ENCODE measurements at regions not wholly inside any gene's neighbourhood (a gene's known extent, or its start where the extent isn't known, plus 50 kb on each side); places are given as distances from the start of the nearest gene placed in this dataset.

- no peak for DNase-seq (ENCODE audit: low spot score)
- peak; percentile 29 for ATAC-seq
- intact Hi-C loops (cut with DNase I), result no loop called here
Measured at GRCh38 chr1:94654919-94655318, 113.4 kb upstream of the F3 start.

DNA sequence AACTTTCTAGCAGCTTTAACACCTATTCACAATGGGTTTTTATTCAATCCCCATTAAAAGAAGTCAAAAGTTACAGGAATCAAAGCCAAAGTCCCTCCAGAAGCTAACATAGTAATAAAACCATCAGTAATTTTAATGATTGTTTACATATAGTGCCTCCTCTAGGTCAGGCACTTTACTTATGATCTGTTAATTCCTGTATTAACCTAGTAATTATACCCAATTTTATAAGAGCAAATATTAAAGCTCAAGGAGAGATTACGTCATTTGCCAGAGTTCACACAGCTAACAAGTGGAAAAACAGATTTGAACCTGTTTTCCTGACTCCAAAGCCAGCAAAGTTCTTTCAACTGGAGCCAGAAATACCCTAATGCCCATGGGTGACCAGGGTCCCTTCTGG lies 112.9 kb upstream of the F3 start:
- ATAC-seq (peak; percentile 5), DNase-seq (ENCODE audit: low spot score) (no peak)
- intact Hi-C loops (cut with DNase I), result no loop called here

GRCh38 chr1:94654031-94654430 lies 112.5 kb upstream of the F3 start:
- no peak for DNase-seq (ENCODE audit: low spot score)
- peak; percentile 25 for ATAC-seq
- intact Hi-C loops (cut with DNase I), result no loop called here

GRCh38 chr1:94653454-94653853 lies 111.9 kb upstream of the F3 start:
- no peak for DNase-seq (ENCODE audit: low spot score)
- intact Hi-C loops (cut with DNase I), result no loop called here

DNA sequence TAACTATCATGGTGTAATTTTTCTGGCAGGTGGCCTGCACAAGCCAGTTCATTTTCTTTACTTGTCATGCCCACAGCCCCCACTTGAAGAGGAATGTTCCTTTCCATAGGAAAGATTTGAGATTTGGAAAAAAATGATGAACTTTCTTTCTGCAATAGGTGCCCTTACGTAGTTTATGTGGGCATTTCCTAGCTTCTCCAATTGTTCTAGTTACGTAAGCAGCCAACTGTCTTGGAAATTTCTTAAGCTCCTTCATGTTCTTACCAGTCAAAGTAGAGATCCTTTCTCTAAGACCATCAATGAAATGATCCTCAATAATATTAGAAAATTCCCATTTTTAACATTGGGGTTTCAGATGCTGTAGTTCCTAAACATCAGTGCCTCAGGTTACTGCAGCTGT lies 109.5 kb upstream of the F3 start:
- ATAC-seq (no peak), DNase-seq (ENCODE audit: low spot score) (no peak)
- intact Hi-C loops (cut with DNase I), result no loop called here

More at GRCh38 chr1:94653454-94653853, 111.9 kb upstream of the F3 start:
- no peak for ATAC-seq

- ATAC-seq (no peak), DNase-seq (ENCODE audit: low spot score) (no peak)
- intact Hi-C loops (cut with DNase I), result no loop called here
Measured at GRCh38 chr1:94650301-94650700, 108.7 kb upstream of the F3 start.

DNA sequence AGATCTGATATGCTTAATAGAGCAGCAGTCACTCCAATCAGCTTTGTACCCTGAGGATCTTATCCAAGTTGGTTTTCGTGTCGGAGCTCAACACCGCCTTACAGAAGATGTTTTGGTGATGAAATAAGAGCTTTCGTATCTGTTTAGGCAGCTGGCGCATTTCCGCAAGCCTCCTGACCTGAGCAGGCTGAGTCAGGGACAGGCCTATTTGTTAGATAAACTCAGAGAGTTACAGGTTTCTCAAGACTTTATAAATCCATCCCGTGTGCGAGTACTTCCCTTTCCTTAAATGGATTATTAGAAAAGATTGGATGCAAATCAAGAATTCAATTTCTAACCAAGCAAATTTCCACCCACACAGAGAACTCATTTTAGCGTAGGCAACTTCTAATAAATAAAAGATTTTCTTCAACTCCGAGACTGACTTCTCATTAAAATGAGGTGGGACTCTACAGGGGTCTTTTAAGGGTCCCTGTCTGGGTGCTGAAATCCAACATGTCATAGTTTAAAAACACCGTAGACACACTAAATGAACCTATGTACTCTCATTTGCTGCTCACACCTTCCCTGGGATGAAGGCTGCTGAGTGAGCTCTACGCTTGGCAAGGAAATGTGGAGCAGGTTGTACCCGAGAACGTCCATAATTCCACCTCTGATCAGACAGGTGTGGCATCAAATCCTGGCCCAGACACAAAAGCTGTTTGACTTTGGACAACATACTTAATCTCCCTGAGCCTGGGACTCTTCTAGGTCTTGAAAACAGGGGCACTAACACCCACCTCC lies 106.9 kb upstream of the F3 start:
- intact Hi-C loops (cut with DNase I), result no loop called here
- DNase-seq (ENCODE audit: low spot score), result peak; percentile 85
- peak; percentile 98 for ATAC-seq

DNA sequence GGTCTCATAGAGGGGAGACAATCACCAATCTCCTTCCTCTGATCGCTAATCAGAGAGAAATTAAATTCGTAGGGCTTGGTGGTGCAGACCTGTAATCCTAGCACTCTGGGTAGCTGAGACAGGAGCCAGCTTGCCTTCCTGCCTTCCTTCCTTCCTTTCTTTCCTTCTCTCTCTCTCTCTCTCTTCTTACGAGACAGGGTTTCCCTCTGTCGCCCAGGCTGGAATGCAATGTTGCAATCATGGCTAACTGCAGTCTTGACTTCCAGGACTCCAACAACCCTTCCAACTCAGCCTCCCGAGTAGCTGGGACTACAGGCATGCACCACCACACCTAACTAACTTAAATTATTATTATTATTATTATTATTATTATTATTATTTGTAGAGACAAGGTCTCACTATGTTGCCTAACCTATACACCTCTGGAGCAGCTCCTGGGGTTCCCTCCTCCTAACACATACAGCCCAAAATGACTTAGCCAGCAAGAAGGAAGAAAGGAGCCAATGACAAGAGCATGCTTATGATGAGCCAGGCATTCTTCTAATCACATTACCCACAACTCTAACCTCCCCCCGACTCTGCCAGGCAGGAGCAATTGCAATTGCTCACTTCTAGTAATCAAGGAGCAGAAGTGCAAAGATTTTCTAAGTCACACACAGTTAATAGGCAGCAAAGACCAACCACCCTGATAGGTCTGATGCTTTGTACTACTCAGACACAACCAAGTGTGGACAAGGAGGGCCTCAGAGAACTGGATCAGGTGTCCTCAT lies 105.4 kb upstream of the F3 start:
- intact Hi-C loops (cut with DNase I), result no loop called here
- DNase-seq (ENCODE audit: low spot score) (no peak), ATAC-seq (no peak)

DNA sequence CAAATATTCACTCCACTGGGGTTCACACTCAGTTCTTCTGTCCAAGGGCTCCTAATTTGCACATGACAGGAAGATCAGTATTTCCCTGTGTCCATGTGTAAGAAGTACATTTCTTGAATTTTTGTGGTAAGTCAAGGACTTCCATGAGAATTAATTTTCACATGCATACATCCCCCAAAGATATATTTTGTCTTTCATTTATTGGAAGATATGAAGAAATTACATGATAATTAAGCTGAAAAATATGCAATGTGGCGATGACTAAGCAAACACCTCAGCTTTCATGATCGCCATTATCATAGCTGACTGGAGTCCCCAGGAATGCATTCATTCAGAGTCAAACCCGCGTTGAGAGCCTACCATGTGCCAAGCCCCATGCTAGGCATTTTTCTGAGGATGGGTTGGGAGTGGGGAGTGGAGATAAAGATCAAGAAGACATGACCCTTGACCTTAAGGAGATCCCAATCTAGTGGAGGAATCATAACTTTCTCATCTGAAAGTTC lies 104.6 kb upstream of the F3 start:
- DNase-seq (ENCODE audit: low spot score) (no peak), ATAC-seq (no peak)
- intact Hi-C loops (cut with DNase I), result no loop called here

DNA sequence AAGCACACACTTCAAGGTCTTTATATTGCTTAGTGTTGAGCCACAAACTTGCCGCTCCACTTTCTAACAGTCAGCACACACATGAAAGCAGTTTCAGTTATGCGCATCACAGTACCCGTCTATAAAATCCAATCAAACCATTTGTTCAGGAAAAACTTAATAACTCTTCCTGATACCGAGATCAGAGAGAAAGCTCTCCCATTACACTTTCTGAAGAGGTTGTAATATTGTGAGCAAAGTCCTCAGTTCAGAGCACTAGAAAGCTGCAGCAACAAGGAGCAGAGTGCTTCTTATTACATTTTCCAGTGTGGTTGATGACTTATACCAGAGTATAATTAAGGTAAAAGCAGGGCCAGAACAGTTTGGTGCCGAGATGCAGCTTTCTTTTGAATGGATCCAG lies 102.8 kb upstream of the F3 start:
- DNase-seq (ENCODE audit: low spot score) (no peak), ATAC-seq (no peak)
- intact Hi-C loops (cut with DNase I), result no loop called here

- intact Hi-C loops (cut with DNase I), result no loop called here
- no peak for ATAC-seq
Measured at GRCh38 chr1:94643819-94644218, 102.3 kb upstream of the F3 start.

DNA sequence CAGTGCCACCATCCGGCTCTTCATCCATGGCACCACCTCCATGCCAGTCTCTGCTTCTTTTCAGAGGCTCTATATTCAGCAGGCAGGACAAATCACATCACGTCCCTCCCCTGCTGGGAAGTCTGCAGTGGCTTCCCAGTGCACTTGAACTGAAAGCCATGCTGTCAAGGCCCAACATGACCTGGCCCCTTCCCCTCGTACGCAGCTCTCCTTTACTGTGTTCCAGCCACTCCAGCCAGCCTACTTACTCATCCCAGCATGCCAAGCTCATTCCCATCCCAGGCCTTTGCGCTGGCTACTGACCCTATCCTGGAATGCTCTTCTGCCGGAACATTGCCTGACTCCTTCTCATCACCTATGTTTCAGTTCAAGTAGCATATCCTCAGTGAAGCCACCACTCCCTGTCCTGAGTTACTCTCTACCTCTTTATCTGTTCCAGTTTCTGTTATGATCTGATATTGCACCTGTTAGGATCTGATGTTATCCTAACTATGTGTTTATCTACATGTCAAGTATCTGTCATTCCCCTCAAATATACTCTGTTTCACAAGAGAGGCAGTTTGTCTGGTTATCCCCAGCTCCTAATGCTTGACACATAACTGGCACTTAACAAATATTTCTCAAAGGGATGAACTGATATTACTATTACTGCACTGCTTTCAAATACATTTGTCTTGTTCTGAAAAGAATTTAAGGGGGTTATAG lies 101.2 kb upstream of the F3 start:
- intact Hi-C loops (cut with DNase I), result no loop called here
- no peak for ATAC-seq
- DNase-seq (ENCODE audit: low spot score), result no peak

More at GRCh38 chr1:94643819-94644218, 102.3 kb upstream of the F3 start:
- no peak for DNase-seq (ENCODE audit: low spot score)

- intact Hi-C loops (cut with DNase I), result no loop called here
- ATAC-seq (no peak), DNase-seq (ENCODE audit: low spot score) (no peak)
Measured at GRCh38 chr1:94641990-94642389, 100.4 kb upstream of the F3 start.

- DNase-seq (ENCODE audit: low spot score) (no peak), ATAC-seq (no peak)
- intact Hi-C loops (cut with DNase I), result no loop called here
Measured at GRCh38 chr1:94640125-94640524, 98.6 kb upstream of the F3 start.

DNA sequence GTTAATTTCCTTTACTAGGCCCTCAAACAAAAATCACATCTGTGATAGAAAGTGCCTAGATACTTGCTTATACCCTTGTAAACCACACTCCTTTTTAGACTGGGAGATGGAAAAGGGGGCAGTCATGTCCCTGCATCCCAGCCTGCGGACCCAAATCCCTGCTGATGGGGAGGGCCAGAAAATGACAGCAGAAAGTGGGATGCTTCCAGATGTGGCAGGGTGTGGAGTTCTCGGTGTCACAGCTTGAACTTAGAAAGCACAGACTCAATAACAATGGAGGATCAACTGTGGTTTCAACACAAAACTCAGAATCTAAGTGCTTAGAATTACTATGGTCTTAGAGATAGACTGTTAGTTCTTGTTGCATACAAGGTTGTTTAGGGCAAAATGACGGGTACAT lies 95.6 kb upstream of the F3 start:
- DNase-seq (ENCODE audit: low spot score) (no peak), ATAC-seq (no peak)
- intact Hi-C loops (cut with DNase I), result no loop called here

DNA sequence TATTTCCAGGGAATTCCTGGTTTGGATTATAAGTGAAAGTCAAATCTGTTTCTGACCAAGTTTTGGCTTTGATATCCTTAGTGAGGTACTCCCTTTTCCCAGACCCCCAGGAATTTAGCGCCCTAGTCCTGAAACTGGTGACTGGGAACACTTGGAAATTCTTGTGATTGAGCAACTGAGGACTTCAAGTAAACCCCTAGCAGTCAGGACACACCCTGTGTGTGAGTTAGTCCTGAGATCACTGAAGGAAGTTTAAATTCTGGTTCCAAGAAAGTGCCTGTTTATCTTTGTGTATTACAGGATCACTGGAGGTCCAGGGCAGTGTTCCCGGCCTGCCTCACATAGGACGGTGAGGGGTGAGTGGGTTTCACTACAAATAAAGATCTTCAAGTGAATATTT lies 95.1 kb upstream of the F3 start:
- DNase-seq (ENCODE audit: low spot score), result no peak
- peak; percentile 82 for ATAC-seq
- intact Hi-C loops (cut with DNase I), result no loop called here

DNA sequence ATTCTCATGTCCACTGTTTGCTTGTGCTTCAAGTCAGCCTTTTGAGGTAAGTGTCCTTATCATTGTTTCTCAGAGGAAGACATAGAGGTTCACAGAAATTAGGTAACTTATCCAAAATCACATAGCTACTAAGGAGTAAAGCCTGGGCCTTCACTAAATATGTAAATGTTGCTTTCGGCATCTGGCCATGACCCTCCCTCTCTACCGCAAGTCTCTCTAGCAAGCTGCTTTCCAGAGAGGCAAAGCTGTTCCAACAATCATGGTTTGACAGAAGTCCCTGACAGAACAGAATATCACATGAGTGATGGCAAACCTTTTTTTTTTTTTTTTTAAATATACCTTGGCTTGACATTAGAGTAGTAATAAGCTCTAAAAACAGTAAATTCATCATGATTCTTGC lies 94.5 kb upstream of the F3 start:
- DNase-seq (ENCODE audit: low spot score) (no peak), ATAC-seq (no peak)
- intact Hi-C loops (cut with DNase I), result no loop called here

- ATAC-seq (peak; percentile 47), DNase-seq (ENCODE audit: low spot score) (no peak)
- intact Hi-C loops (cut with DNase I), result no loop called here
Measured at GRCh38 chr1:94634977-94635416, 93.4 kb upstream of the F3 start.

- DNase-seq (ENCODE audit: low spot score) (no peak), ATAC-seq (no peak)
- intact Hi-C loops (cut with DNase I), result no loop called here
Measured at GRCh38 chr1:94633051-94633450, 91.5 kb upstream of the F3 start.

All from sciatic nerve (tissue), 2 donors.